Prostate gland (tissue), 2 donors: ENCODE measurements at regions not wholly inside any gene's neighbourhood (a gene's known extent, or its start where the extent isn't known, plus 50 kb on each side); places are given as distances from the start of the nearest gene placed in this dataset.

Source experiments
- CTCF ChIP-seq, 4 experiments: fragments of 200-600 bp in 2 of 4; fragments of 450-650 bp in 2 of 4; sonication (generic) in 2 of 4; IDR thresholded peaks; 1 replicate in 3 of 4; 2 replicates in 1 of 4; pipeline ENCODE4 v1.5.1; 2016 to 2019; ENCODE audit warnings: antibody characterized with exemption in 4 of 4, mild to moderate bottlenecking in 2 of 4, moderate library complexity in 2 of 4
- POLR2A ChIP-seq: fragments of 450-650 bp; IDR thresholded peaks from one replicate; pipeline ENCODE4 v1.6.1; 2016; ENCODE audit warnings: antibody characterized with exemption, mild to moderate bottlenecking

GRCh38 chr10:88127269-88127668 is 263.8 kb downstream of the PTEN start:
- TF ChIP-seq CTCF (IDR thresholded peaks at IDR 0.05) (no peak), POLR2A (no peak)
